Activated gamma-delta T cell treated with Interleukin-2 at 50 U/mL for 16 hours (primary cell): ENCODE measurements at regions not wholly inside any gene's neighbourhood (a gene's known extent, or its start where the extent isn't known, plus 50 kb on each side); places are given as distances from the start of the nearest gene placed in this dataset.

Source experiments
- DNase-seq: peaks from one replicate; pipeline ENCODE4 v3.0.0-alpha.2; 2020

- DNase-seq: no peak
These were observed 95.8 kb upstream of the CRHR1 start for GRCh38 chr17:45688353-45688752.

GRCh38 chr17:45688820-45689219 lies 95.3 kb upstream of the CRHR1 start:
- no peak for DNase-seq

GRCh38 chr17:45689451-45689850 lies 94.7 kb upstream of the CRHR1 start:
- DNase-seq: no peak

GRCh38 chr17:45690625-45691275 lies 93.4 kb upstream of the CRHR1 start:
- DNase-seq: no peak

- DNase-seq: no peak
These were observed 91.5 kb upstream of the CRHR1 start for GRCh38 chr17:45692661-45693060.

GRCh38 chr17:45693792-45694191 lies 90.3 kb upstream of the CRHR1 start:
- no peak for DNase-seq

GRCh38 chr17:45696442-45696841 lies 87.7 kb upstream of the CRHR1 start:
- DNase-seq: no peak

- no peak for DNase-seq
These were observed 87.0 kb upstream of the CRHR1 start for GRCh38 chr17:45697076-45697475.

GRCh38 chr17:45700171-45701090 lies 83.7 kb upstream of the CRHR1 start:
- DNase-seq: no peak

GRCh38 chr17:45702666-45703266 lies 81.4 kb upstream of the CRHR1 start:
- no peak for DNase-seq

GRCh38 chr17:45703348-45703747 lies 80.8 kb upstream of the CRHR1 start:
- no peak for DNase-seq

- DNase-seq: no peak
These were observed 80.3 kb upstream of the CRHR1 start for GRCh38 chr17:45703806-45704205.

GRCh38 chr17:45704251-45704650 lies 79.9 kb upstream of the CRHR1 start:
- DNase-seq: no peak

GRCh38 chr17:45705123-45706009 lies 78.8 kb upstream of the CRHR1 start:
- no peak for DNase-seq

GRCh38 chr17:45706033-45706432 lies 78.1 kb upstream of the CRHR1 start:
- no peak for DNase-seq

- DNase-seq: no peak
These were observed 75.3 kb upstream of the CRHR1 start for GRCh38 chr17:45708707-45709290.

GRCh38 chr17:45709728-45710288 lies 74.3 kb upstream of the CRHR1 start:
- no peak for DNase-seq

GRCh38 chr17:45715787-45716186 lies 68.3 kb upstream of the CRHR1 start:
- DNase-seq: no peak

- no peak for DNase-seq
These were observed 65.3 kb upstream of the CRHR1 start for GRCh38 chr17:45718791-45719190.

- no peak for DNase-seq
These were observed 64.6 kb upstream of the CRHR1 start for GRCh38 chr17:45719335-45720071.

- DNase-seq: no peak
These were observed 63.7 kb upstream of the CRHR1 start for GRCh38 chr17:45720386-45720785.
